Activated T-cell treated with anti-CD3 and anti-CD28 coated beads, Interleukin-2, amount 50 U/mL, for 48 hours (primary cell): ENCODE measurements at regions not wholly inside any gene's neighbourhood (a gene's known extent, or its start where the extent isn't known, plus 50 kb on each side); places are given as distances from the start of the nearest gene placed in this dataset.
A peak's percentile ranks its signal among the peaks of the same experiment; 100 is the strongest.

ENCODE experiments used
- DNase-seq, 2 experiments: peaks; one replicate each; pipeline ENCODE4 v3.0.0-alpha.2; 2020

GRCh38 chr2:172232708-172233396 lies 130.2 kb upstream of the DLX2 start:
- DNase-seq: no peak

GRCh38 chr2:172233987-172234715 lies 131.5 kb upstream of the DLX2 start:
- DNase-seq: no peak

- peak in 1 of 2 experiments; percentile 49 for DNase-seq
Observed at GRCh38 chr2:172234716-172235691, 132.3 kb upstream of the DLX2 start.

- DNase-seq: no peak
Observed at GRCh38 chr2:172239944-172240590, 137.4 kb upstream of the DLX2 start.

- no peak for DNase-seq
Observed at GRCh38 chr2:172241222-172241621, 138.5 kb upstream of the DLX2 start.

- no peak for DNase-seq
Observed at GRCh38 chr2:172242471-172242870, 139.8 kb upstream of the DLX2 start.

- no peak for DNase-seq
Observed at GRCh38 chr2:172242961-172243360, 140.3 kb upstream of the DLX2 start.

GRCh38 chr2:172244419-172245130 lies 141.9 kb upstream of the DLX2 start:
- no peak for DNase-seq

- no peak for DNase-seq
Observed at GRCh38 chr2:172246649-172247048, 143.9 kb upstream of the DLX2 start.

GRCh38 chr2:172247203-172247602 lies 144.5 kb upstream of the DLX2 start:
- no peak for DNase-seq

- DNase-seq: no peak
Observed at GRCh38 chr2:172248381-172248780, 145.7 kb upstream of the DLX2 start.

- DNase-seq: no peak
Observed at GRCh38 chr2:172248785-172249187, 146.1 kb upstream of the DLX2 start.

- no peak for DNase-seq
Observed at GRCh38 chr2:172249334-172249733, 146.6 kb upstream of the DLX2 start.

GRCh38 chr2:172249986-172250385 lies 147.3 kb upstream of the DLX2 start:
- no peak for DNase-seq

GRCh38 chr2:172251231-172251630 lies 148.5 kb upstream of the DLX2 start:
- no peak for DNase-seq

- DNase-seq: no peak
Observed at GRCh38 chr2:172252154-172252553, 149.5 kb upstream of the DLX2 start.

- peak; percentile 86 to 88 for DNase-seq
Observed at GRCh38 chr2:172253190-172254052, 150.7 kb upstream of the DLX2 start.

GRCh38 chr2:172256886-172257285 lies 154.2 kb upstream of the DLX2 start:
- DNase-seq: no peak

- no peak for DNase-seq
Observed at GRCh38 chr2:172259827-172260226, 157.1 kb upstream of the DLX2 start.

- no peak for DNase-seq
Observed at GRCh38 chr2:172260336-172260735, 157.6 kb upstream of the DLX2 start.

- DNase-seq: no peak
Observed at GRCh38 chr2:172261292-172261691, 158.6 kb upstream of the DLX2 start.
